ENCODE measurements at regions not wholly inside any gene's neighbourhood (a gene's known extent, or its start where the extent isn't known, plus 50 kb on each side); places are given as distances from the start of the nearest gene placed in this dataset.

DNA sequence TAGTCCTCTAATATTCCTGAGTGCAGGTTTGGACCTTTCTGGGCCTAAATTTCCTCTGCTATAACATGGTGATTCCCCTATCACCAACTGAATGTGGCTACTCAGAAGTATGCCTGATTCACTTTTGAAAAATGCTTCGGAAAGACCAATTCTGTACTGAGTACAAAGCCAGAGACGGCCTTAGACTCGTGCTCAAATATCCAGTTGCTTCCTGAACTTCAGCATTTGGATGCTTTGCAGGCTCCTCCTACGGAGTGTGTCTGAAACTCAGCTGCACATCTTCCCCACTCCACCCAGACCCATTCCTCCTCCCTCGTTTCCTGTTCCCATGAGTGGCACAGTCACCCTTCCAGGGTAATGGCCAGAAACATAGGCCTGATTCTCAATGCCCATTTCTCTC, 98.4 kb upstream of the GADD45A start:
- TF ChIP-seq CTCF (IDR thresholded peaks at IDR 0.05): no peak
- no peak for TF ChIP-seq POLR2A (IDR thresholded peaks at IDR 0.05)

Data from sigmoid colon (tissue), 3 donors.